ENCODE measurements at regions not wholly inside any gene's neighbourhood (a gene's known extent, or its start where the extent isn't known, plus 50 kb on each side); places are given as distances from the start of the nearest gene placed in this dataset.

GRCh38 chr12:58283553-58283952 is 342.2 kb downstream of the ATP23 start:
- Histone ChIP-seq H3K9me3 (ENCODE audit: low read length) (no peaks in the 10 kb centered on the region), H3K4me3 (ENCODE audit: low read depth, low read length, poor library complexity, severe bottlenecking) (no peak overlapping the region), H2AFZ (ENCODE audit: low read length) (no peak overlapping the region), H3K9ac (ENCODE audit: low read length) (no peak overlapping the region), H3K9me2 (ENCODE audit: low read depth, low read length) (no peaks in the 10 kb centered on the region), H3K4me2 (ENCODE audit: low read length) (no peak overlapping the region), H3K27ac (ENCODE audit: low read depth, low read length, poor library complexity, severe bottlenecking) (no peak overlapping the region), H4K20me1 (ENCODE audit: insufficient read depth, low read length) (no peaks in the 10 kb centered on the region), H3K36me3 (ENCODE audit: insufficient read depth, low read length) (no peaks in the 10 kb centered on the region), H3F3A (ENCODE audit: insufficient read depth, low read length) (no peaks in the 10 kb centered on the region), H3K27me3 (ENCODE audit: insufficient read depth, low read length) (no peaks in the 10 kb centered on the region), H3K4me1 (ENCODE audit: insufficient read depth, low read length, severe bottlenecking) (no peaks in the 10 kb centered on the region), H3K79me2 (ENCODE audit: insufficient read depth, low read length) (no peaks in the 10 kb centered on the region)
- TF ChIP-seq, protein P1, sequence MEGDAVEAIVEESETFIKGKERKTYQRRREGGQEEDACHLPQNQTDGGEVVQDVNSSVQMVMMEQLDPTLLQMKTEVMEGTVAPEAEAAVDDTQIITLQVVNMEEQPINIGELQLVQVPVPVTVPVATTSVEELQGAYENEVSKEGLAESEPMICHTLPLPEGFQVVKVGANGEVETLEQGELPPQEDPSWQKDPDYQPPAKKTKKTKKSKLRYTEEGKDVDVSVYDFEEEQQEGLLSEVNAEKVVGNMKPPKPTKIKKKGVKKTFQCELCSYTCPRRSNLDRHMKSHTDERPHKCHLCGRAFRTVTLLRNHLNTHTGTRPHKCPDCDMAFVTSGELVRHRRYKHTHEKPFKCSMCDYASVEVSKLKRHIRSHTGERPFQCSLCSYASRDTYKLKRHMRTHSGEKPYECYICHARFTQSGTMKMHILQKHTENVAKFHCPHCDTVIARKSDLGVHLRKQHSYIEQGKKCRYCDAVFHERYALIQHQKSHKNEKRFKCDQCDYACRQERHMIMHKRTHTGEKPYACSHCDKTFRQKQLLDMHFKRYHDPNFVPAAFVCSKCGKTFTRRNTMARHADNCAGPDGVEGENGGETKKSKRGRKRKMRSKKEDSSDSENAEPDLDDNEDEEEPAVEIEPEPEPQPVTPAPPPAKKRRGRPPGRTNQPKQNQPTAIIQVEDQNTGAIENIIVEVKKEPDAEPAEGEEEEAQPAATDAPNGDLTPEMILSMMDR (IDR thresholded peaks at IDR 0.05; ENCODE audit: low read length) = no peak
- no peak for TF ChIP-seq EZH2 (IDR thresholded peaks at IDR 0.05; ENCODE audit: borderline replicate concordance, low read length)

DNA sequence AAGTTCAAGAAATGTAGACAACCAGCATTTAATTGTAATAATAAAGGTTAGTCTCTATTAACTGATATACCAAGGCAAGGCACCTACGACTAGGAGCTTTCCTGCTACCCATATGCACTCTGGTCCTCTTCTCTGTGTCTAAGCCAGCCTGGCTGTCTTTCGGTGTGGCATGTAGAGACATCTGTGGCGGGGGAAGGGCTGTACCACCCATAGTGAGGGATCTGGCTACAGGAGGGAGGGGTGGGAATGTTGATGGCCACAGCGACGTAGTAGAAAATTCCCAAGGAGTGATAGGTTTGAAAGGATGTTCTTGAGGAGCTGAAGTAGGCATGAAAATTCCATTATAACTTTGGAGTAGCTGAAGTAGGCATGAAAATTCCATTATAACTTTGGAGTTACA is 344.2 kb downstream of the ATP23 start:
- H3K9me3 ChIP-seq (ENCODE audit: low read length) = no peaks in the 10 kb centered on the region
- H3K27me3 ChIP-seq (ENCODE audit: insufficient read depth, low read length) = no peaks in the 10 kb centered on the region
- TF ChIP-seq, protein P1 (IDR thresholded peaks at IDR 0.05; ENCODE audit: low read length) = no peak
- TF ChIP-seq EZH2 (IDR thresholded peaks at IDR 0.05; ENCODE audit: borderline replicate concordance, low read length) = no peak
- no peaks in the 10 kb centered on the region for H3K79me2 ChIP-seq (ENCODE audit: insufficient read depth, low read length)
- no peak overlapping the region for H3K4me3 ChIP-seq (ENCODE audit: low read depth, low read length, poor library complexity, severe bottlenecking)
- no peaks in the 10 kb centered on the region for H3F3A ChIP-seq (ENCODE audit: insufficient read depth, low read length)
- H3K36me3 ChIP-seq (ENCODE audit: insufficient read depth, low read length) = no peaks in the 10 kb centered on the region
- H3K9me2 ChIP-seq (ENCODE audit: low read depth, low read length) = no peaks in the 10 kb centered on the region
- no peak overlapping the region for H3K27ac ChIP-seq (ENCODE audit: low read depth, low read length, poor library complexity, severe bottlenecking)
- no peaks in the 10 kb centered on the region for H3K4me1 ChIP-seq (ENCODE audit: insufficient read depth, low read length, severe bottlenecking)
- no peaks in the 10 kb centered on the region for H4K20me1 ChIP-seq (ENCODE audit: insufficient read depth, low read length)
- no peak overlapping the region for H3K4me2 ChIP-seq (ENCODE audit: low read length)
- H3K9ac ChIP-seq (ENCODE audit: low read length) = no peak overlapping the region
- H2AFZ ChIP-seq (ENCODE audit: low read length) = no peak overlapping the region

DNA sequence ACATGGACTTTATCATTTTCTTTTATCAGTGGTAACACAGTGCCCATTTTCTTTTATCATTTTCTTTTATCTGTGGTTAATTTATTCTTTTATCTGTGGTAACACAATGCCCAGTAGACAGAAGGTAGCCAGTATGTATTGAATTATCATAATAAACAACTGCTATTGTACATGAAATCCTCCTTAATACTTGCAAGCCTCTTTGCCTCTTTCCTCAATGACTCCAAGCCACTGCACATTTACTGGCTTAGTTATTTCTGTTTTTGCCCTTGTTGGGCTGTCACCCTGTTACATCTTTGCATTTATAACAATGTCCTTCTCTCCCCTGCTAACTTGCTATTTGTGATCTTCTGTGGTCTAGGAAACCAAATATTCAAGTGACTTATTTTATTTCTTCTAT is 345.0 kb downstream of the ATP23 start:
- Histone ChIP-seq H3K4me2 (ENCODE audit: low read length) (no peak overlapping the region), H3K79me2 (ENCODE audit: insufficient read depth, low read length) (no peaks in the 10 kb centered on the region), H3K36me3 (ENCODE audit: insufficient read depth, low read length) (no peaks in the 10 kb centered on the region), H3K9me2 (ENCODE audit: low read depth, low read length) (no peaks in the 10 kb centered on the region), H4K20me1 (ENCODE audit: insufficient read depth, low read length) (no peaks in the 10 kb centered on the region), H3K9me3 (ENCODE audit: low read length) (no peaks in the 10 kb centered on the region), H3K4me3 (ENCODE audit: low read depth, low read length, poor library complexity, severe bottlenecking) (no peak overlapping the region), H3K4me1 (ENCODE audit: insufficient read depth, low read length, severe bottlenecking) (no peaks in the 10 kb centered on the region), H3F3A (ENCODE audit: insufficient read depth, low read length) (no peaks in the 10 kb centered on the region), H3K9ac (ENCODE audit: low read length) (no peak overlapping the region), H3K27ac (ENCODE audit: low read depth, low read length, poor library complexity, severe bottlenecking) (no peak overlapping the region), H2AFZ (ENCODE audit: low read length) (no peak overlapping the region), H3K27me3 (ENCODE audit: insufficient read depth, low read length) (no peaks in the 10 kb centered on the region)
- TF ChIP-seq EZH2 (IDR thresholded peaks at IDR 0.05; ENCODE audit: borderline replicate concordance, low read length) = no peak

GRCh38 chr12:58288190-58288589 is 346.8 kb downstream of the ATP23 start:
- Histone ChIP-seq H4K20me1 (ENCODE audit: insufficient read depth, low read length) (no peaks in the 10 kb centered on the region), H3K27me3 (ENCODE audit: insufficient read depth, low read length) (no peaks in the 10 kb centered on the region), H3K36me3 (ENCODE audit: insufficient read depth, low read length) (no peaks in the 10 kb centered on the region), H3K9me3 (ENCODE audit: low read length) (no peaks in the 10 kb centered on the region), H3K4me3 (ENCODE audit: low read depth, low read length, poor library complexity, severe bottlenecking) (no peak overlapping the region), H3K9ac (ENCODE audit: low read length) (no peak overlapping the region), H3K4me2 (ENCODE audit: low read length) (no peak overlapping the region), H3K4me1 (ENCODE audit: insufficient read depth, low read length, severe bottlenecking) (no peaks in the 10 kb centered on the region), H3K27ac (ENCODE audit: low read depth, low read length, poor library complexity, severe bottlenecking) (no peak overlapping the region), H3K9me2 (ENCODE audit: low read depth, low read length) (no peaks in the 10 kb centered on the region), H2AFZ (ENCODE audit: low read length) (no peak overlapping the region), H3F3A (ENCODE audit: insufficient read depth, low read length) (no peaks in the 10 kb centered on the region), H3K79me2 (ENCODE audit: insufficient read depth, low read length) (no peaks in the 10 kb centered on the region)
- no peak for TF ChIP-seq EZH2 (IDR thresholded peaks at IDR 0.05; ENCODE audit: borderline replicate concordance, low read length)
- TF ChIP-seq, protein P1 (IDR thresholded peaks at IDR 0.05; ENCODE audit: low read length) = no peak
